ENCODE measurements at regions not wholly inside any gene's neighbourhood (a gene's known extent, or its start where the extent isn't known, plus 50 kb on each side); places are given as distances from the start of the nearest gene placed in this dataset.
"Not testable (repeated sequence)": the region's sequence is repeated elsewhere in the genome, so short reads cannot be mapped to it uniquely, and the experiment has no call there.

- Mint-ChIP-seq H3K27ac (no peak overlapping the region), H3K36me3 (no peaks in the 10 kb centered on the region), H3K27me3 (no peaks in the 10 kb centered on the region), H3K4me3 (no peak overlapping the region), H3K4me1 (ENCODE audit: unreplicated experiment) (no peaks in the 10 kb centered on the region), H3K9me3 (peaks cover 7% of the 10 kb centered on the region)
- no peak for TF ChIP-seq CTCF (conservative IDR thresholded peaks at IDR 0.05)
- DNase-seq (ENCODE audit: extremely low spot score, unreplicated experiment) = no peak
Measured at GRCh38 chr3:103862415-103862814, 1427.6 kb downstream of the ZPLD1 start.

GRCh38 chr3:103863381-103863780 is 1428.6 kb downstream of the ZPLD1 start:
- Mint-ChIP-seq H3K9me3 (peaks cover 7% of the 10 kb centered on the region), H3K4me1 (ENCODE audit: unreplicated experiment) (no peaks in the 10 kb centered on the region), H3K27me3 (no peaks in the 10 kb centered on the region), H3K4me3 (no peak overlapping the region), H3K27ac (no peak overlapping the region), H3K36me3 (no peaks in the 10 kb centered on the region)
- no peak for DNase-seq (ENCODE audit: extremely low spot score, unreplicated experiment)
- no peak for TF ChIP-seq CTCF (conservative IDR thresholded peaks at IDR 0.05)

GRCh38 chr3:103866113-103866512 is 1431.3 kb downstream of the ZPLD1 start:
- no peaks in the 10 kb centered on the region for H3K4me1 Mint-ChIP-seq (ENCODE audit: unreplicated experiment)
- no peak overlapping the region for H3K4me3 Mint-ChIP-seq
- no peak for TF ChIP-seq CTCF (conservative IDR thresholded peaks at IDR 0.05)
- peaks cover 7% of the 10 kb centered on the region for H3K9me3 Mint-ChIP-seq
- H3K27ac Mint-ChIP-seq = no peak overlapping the region
- no peak for DNase-seq (ENCODE audit: extremely low spot score, unreplicated experiment)
- no peaks in the 10 kb centered on the region for H3K36me3 Mint-ChIP-seq
- no peaks in the 10 kb centered on the region for H3K27me3 Mint-ChIP-seq

GRCh38 chr3:103873021-103873420 is 1438.2 kb downstream of the ZPLD1 start:
- H3K27me3 Mint-ChIP-seq = no peaks in the 10 kb centered on the region
- no peak for DNase-seq (ENCODE audit: extremely low spot score, unreplicated experiment)
- H3K9me3 Mint-ChIP-seq = no peaks in the 10 kb centered on the region
- H3K4me3 Mint-ChIP-seq = no peak overlapping the region
- TF ChIP-seq CTCF (conservative IDR thresholded peaks at IDR 0.05) = no peak
- no peak overlapping the region for H3K27ac Mint-ChIP-seq
- no peaks in the 10 kb centered on the region for H3K4me1 Mint-ChIP-seq (ENCODE audit: unreplicated experiment)
- no peaks in the 10 kb centered on the region for H3K36me3 Mint-ChIP-seq

GRCh38 chr3:103873897-103874545 is 1439.2 kb downstream of the ZPLD1 start:
- no peak overlapping the region for H3K27ac Mint-ChIP-seq
- no peaks in the 10 kb centered on the region for H3K27me3 Mint-ChIP-seq
- DNase-seq (ENCODE audit: extremely low spot score, unreplicated experiment) = no peak
- TF ChIP-seq CTCF (conservative IDR thresholded peaks at IDR 0.05) = no peak
- H3K4me3 Mint-ChIP-seq = no peak overlapping the region
- H3K4me1 Mint-ChIP-seq (ENCODE audit: unreplicated experiment) = no peaks in the 10 kb centered on the region
- H3K36me3 Mint-ChIP-seq = no peaks in the 10 kb centered on the region
- no peaks in the 10 kb centered on the region for H3K9me3 Mint-ChIP-seq

- H3K27ac Mint-ChIP-seq; H3K36me3 Mint-ChIP-seq; H3K4me3 Mint-ChIP-seq; DNase-seq (ENCODE audit: extremely low spot score, unreplicated experiment); H3K9me3 Mint-ChIP-seq; H3K27me3 Mint-ChIP-seq; H3K4me1 Mint-ChIP-seq (ENCODE audit: unreplicated experiment): not testable (repeated sequence)
Measured at GRCh38 chr3:103881809-103882208, 1447.0 kb downstream of the ZPLD1 start.

Measured in type B pancreatic cell (in vitro differentiated cells).